H1 (cell line): ENCODE measurements at regions not wholly inside any gene's neighbourhood (a gene's known extent, or its start where the extent isn't known, plus 50 kb on each side); places are given as distances from the start of the nearest gene placed in this dataset.

Experiments
- BRCA1 ChIP-seq: IDR thresholded peaks from 2 replicates; pipeline ENCODE4 v1.6.1; 2012; ENCODE audit warnings: low read depth, low read length, improper control_type of control experiment
- CEBPB ChIP-seq: IDR thresholded peaks from 2 replicates; pipeline ENCODE4 v1.6.1; 2012; ENCODE audit warnings: low read depth, low read length
- FOSL1 ChIP-seq: IDR thresholded peaks from 2 replicates; pipeline ENCODE4 v1.6.1; 2011; ENCODE audit warnings: mild to moderate bottlenecking, low read depth, low read length, moderate library complexity; ENCODE audit not compliant: insufficient read depth
- GABPA ChIP-seq: IDR thresholded peaks from 2 replicates; pipeline ENCODE4 v1.6.1; 2011; ENCODE audit warnings: mild to moderate bottlenecking, low read length, moderate library complexity, borderline replicate concordance; ENCODE audit not compliant: insufficient read depth
- KDM1A ChIP-seq: fragments of 200-600, 300-600 bp; sonication (generic); IDR thresholded peaks from 2 replicates; pipeline ENCODE4 v1.7.1; 2016; ENCODE audit warnings: mild to moderate bottlenecking, low read length, borderline replicate concordance
- KDM5A ChIP-seq: fragments of 200-600 bp; IDR thresholded peaks from 2 replicates; pipeline ENCODE4 v1.7.1; 2012; ENCODE audit warnings: mild to moderate bottlenecking, low read length, inconsistent platforms, mixed read lengths
- POLR2AphosphoS5 ChIP-seq: IDR thresholded peaks from 2 replicates; pipeline ENCODE4 v1.6.1; 2011; ENCODE audit warnings: low read depth, low read length
- RAD21 ChIP-seq, 2 experiments: IDR thresholded peaks in 1 of 2; conservative IDR thresholded peaks in 1 of 2; 2 replicates each; pipeline ENCODE4 v1.6.1; 2011; ENCODE audit warnings: low read depth in 2 of 2, low read length in 2 of 2, improper control_type of control experiment in 1 of 2, inconsistent platforms in 1 of 2, mild to moderate bottlenecking in 1 of 2, moderate library complexity in 1 of 2
- TAF1 ChIP-seq: IDR thresholded peaks from 2 replicates; pipeline ENCODE4 v1.6.1; 2011; ENCODE audit warnings: mild to moderate bottlenecking, low read depth, low read length
- TEAD4 ChIP-seq: IDR thresholded peaks from 2 replicates; pipeline ENCODE4 v1.6.1; 2012; ENCODE audit warnings: low read depth, low read length, inconsistent platforms, mixed read lengths
- TF ChIP-seq, protein P1 (sequence below): IDR thresholded peaks from 2 replicates; pipeline ENCODE4 v1.6.1; 2011; ENCODE audit warnings: low read length, improper control_type of control experiment
- TF ChIP-seq, protein P2 (sequence below), 3 experiments: IDR thresholded peaks; 1 replicate in 2 of 3; 2 replicates in 1 of 3; pipeline versions ENCODE4 v1.5.1 to v1.6.1; 2011; ENCODE audit warnings: low read length in 3 of 3, mild to moderate bottlenecking in 3 of 3, inconsistent platforms in 2 of 3, low read depth in 1 of 3, moderate library complexity in 1 of 3; ENCODE audit not compliant: insufficient read depth in 1 of 3; ENCODE audit errors: control extremely low read depth in 1 of 3

DNA sequence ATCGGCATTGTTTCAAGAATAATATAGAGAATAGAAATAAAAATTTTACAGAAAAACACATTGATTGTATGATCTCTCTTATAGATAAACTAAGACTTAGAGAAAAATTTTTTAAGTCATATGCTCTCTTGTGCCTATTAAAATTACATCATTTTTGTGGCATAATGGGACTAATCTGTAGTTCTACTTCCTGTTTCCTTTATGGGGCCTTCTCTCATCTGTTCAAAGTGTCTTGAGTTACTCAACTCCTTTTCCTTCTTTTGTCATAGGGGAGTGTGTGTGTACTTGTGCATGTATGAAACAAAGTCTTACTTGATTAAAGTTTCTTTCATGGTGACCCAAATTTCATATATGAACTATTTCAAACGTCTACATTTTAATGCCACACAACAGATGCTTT lies 1448.9 kb upstream of the TENM3 start:
- TF ChIP-seq BRCA1 (no peak), TAF1 (no peak), FOSL1 (no peak), POLR2AphosphoS5 (no peak), TEAD4 (no peak), RAD21 (IDR thresholded peaks at IDR 0.05 in 1 of 2, conservative IDR thresholded peaks at IDR 0.05 in 1 of 2; ENCODE audit: low read depth in 2 of 2, low read length in 2 of 2) (no peak), KDM1A (no peak), CEBPB (no peak), KDM5A (no peak), GABPA (no peak)
- TF ChIP-seq, protein P1, sequence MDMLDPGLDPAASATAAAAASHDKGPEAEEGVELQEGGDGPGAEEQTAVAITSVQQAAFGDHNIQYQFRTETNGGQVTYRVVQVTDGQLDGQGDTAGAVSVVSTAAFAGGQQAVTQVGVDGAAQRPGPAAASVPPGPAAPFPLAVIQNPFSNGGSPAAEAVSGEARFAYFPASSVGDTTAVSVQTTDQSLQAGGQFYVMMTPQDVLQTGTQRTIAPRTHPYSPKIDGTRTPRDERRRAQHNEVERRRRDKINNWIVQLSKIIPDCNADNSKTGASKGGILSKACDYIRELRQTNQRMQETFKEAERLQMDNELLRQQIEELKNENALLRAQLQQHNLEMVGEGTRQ, result no peak
- TF ChIP-seq, protein P2, sequence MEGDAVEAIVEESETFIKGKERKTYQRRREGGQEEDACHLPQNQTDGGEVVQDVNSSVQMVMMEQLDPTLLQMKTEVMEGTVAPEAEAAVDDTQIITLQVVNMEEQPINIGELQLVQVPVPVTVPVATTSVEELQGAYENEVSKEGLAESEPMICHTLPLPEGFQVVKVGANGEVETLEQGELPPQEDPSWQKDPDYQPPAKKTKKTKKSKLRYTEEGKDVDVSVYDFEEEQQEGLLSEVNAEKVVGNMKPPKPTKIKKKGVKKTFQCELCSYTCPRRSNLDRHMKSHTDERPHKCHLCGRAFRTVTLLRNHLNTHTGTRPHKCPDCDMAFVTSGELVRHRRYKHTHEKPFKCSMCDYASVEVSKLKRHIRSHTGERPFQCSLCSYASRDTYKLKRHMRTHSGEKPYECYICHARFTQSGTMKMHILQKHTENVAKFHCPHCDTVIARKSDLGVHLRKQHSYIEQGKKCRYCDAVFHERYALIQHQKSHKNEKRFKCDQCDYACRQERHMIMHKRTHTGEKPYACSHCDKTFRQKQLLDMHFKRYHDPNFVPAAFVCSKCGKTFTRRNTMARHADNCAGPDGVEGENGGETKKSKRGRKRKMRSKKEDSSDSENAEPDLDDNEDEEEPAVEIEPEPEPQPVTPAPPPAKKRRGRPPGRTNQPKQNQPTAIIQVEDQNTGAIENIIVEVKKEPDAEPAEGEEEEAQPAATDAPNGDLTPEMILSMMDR (IDR thresholded peaks at IDR 0.05; ENCODE audit: control extremely low read depth in 1 of 3, insufficient read depth in 1 of 3, low read depth in 1 of 3, low read length in 3 of 3), result no peak
